CD4-positive, alpha-beta T cell treated with Interleukin-10 for 1 hour (primary cell): ENCODE measurements at regions not wholly inside any gene's neighbourhood (a gene's known extent, or its start where the extent isn't known, plus 50 kb on each side); places are given as distances from the start of the nearest gene placed in this dataset.
"Not testable (repeated sequence)": the region's sequence is repeated elsewhere in the genome, so short reads cannot be mapped to it uniquely, and the experiment has no call there.

Experiments used
- DNase-seq: peaks from one replicate; pipeline ENCODE4 v3.0.0-alpha.2; 2020

DNA sequence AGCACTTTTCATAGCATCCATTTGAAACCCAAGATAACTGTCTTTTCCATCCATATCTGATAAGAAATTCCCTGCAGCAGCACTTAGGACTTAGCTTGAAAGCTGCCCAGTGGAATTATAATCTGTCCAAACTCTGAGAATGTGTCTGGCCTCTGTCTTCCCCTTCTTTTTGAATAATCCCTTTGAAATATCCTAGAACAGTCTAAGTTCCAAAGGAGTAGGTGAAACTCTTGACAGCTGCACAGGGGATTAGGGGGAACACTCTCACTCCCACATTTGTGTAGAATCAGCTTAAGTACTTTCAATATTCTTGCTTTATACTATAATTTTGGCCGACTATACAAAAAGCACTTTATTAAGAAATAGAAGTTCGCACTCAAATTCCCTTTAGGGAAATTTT lies 157.7 kb downstream of the PAPSS1 start:
- no peak for DNase-seq

DNA sequence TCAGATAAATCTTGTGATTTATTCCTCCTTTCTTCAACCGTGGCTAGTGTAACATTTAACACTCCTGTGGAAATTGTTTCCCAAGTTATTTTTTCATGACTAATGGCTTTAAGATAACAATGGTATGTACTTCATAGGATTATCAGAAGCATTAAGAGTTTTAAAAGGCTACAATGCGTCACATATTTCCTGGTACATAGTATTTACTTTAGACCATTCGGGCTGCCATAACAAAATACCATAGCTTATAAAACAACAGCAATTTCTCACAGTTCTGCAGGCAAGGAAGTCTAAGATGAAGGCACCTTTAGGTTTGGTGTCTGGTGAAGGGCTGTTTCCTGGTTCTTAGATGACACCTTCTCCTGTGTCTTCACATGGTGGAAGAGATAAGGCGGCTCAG lies 158.6 kb downstream of the PAPSS1 start:
- DNase-seq, result no peak

- no peak for DNase-seq
Measured at GRCh38 chr4:107559653-107560052, 160.4 kb downstream of the PAPSS1 start.

DNA sequence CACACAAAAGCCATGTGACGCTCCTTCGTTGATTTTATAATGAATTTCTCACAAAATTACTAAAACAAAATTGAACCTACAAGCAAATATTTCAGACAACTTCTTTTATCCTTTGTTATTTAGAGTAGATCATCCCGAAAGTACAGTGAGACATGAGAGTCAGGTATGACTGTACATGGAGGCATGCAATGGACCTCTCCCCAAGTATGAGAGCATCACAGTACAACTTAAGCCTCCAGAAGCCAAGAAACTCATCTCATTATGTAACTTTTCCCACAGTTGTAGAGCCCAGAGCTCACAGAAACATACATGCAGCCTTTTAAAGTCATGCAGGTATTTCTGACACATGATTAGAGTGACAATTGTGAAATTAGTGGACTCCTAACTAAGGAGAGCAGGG lies 167.7 kb downstream of the PAPSS1 start:
- DNase-seq, result no peak

GRCh38 chr4:107548211-107548905 lies 171.7 kb downstream of the PAPSS1 start:
- DNase-seq, result no peak

DNA sequence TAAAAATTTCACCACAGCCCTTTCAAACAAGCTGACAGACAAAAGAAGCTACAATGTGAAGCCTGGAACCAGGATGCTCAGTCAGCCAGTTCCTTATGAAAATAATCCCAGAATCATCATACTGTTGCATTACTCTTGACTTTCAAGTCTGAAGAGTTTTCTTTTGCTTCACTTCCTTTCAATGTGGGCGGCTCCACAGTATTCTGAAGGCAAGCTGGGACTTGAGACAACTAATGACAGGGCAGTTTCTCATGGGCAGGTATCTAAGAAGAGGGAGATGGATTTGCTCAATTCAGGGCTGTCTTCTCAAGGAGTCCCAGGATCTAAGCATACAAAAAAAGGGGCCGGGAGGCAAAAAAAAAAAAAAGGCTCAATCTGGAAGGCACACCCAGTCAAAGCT lies 173.4 kb downstream of the PAPSS1 start:
- DNase-seq, result no peak

- no peak for DNase-seq
Measured at GRCh38 chr4:107541511-107541910, 178.5 kb downstream of the PAPSS1 start.

- no peak for DNase-seq
Measured at GRCh38 chr4:107531927-107532326, 188.1 kb downstream of the PAPSS1 start.

DNA sequence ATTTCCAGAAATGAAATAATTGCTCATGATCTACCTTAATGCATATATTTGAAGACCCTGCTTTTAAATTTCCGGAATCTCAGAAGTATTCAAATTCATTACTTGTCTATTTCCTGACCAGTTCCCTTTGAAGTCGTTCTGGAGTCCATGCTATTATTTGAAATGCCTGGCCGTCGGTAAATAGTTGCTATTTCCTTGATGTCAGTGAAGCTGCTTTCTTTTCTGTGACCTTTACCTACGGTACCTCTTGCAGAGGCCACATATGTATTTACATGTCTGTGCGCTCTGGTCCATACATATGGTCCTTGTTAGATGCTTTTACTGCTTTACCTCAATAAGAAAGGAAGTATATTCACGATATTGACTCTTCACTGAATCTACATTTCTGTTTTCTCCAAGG lies 199.7 kb downstream of the PAPSS1 start:
- no peak for DNase-seq

DNA sequence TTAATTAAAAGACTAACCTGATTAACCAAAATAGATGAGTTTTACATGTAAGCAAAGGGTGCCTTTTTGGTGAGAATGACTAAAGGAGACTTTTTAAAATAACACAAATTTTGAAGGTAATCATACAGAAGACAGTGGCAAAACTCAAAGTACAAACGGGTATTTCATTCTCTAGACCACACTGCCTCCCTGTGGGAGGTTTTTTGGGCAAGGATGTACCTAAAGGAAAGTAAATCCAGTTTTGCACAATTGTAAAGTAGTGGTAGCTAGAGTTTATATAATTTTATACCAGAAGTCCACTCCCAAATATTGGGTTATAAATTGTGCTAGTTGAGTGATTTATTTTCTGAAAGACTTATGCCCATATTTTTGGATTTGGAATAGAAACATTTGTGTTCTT lies 201.0 kb downstream of the PAPSS1 start:
- DNase-seq, result no peak

GRCh38 chr4:107518076-107518475 lies 202.0 kb downstream of the PAPSS1 start:
- no peak for DNase-seq

- no peak for DNase-seq
Measured at GRCh38 chr4:107512549-107512948, 207.5 kb downstream of the PAPSS1 start.

DNA sequence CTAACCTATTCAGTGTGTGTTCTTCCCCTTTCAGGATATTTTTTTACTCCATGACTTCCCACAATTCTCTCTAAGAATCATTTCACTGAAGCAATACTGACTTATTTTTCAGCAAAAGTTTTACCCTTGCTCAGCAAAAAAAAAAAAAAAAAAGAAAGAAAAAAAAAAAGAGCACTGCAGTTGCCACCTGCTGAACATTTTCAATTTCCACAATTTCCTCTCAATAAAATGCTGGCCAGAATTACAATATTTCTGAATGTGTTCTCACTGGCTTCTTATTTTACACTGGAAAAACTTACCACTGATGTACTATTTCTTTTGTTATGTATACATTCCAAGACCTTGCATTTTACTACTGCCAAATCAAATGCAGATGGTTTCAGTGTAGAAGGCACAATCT lies 210.4 kb downstream of the PAPSS1 start:
- DNase-seq, result no peak

DNA sequence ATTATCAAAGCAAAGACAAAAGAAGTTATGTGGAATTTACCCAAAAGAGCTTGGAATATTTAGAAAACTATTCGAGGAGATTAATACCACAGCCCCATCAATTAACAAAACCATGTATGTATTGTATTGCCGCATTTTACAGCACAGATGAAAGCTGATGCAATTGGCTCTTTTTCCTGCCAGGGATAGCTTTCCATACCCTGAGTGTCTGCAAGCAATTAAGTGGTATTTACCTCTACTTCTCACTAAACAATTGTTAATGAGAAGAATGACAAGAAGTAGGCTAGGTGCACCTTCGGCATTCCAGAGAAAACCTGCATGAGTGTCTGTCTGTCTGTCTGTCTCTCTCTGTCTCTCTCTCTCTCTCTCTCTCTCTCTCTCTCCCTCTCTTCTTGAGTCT lies 219.5 kb downstream of the PAPSS1 start:
- DNase-seq, result no peak

GRCh38 chr4:107497054-107497453 lies 223.0 kb downstream of the PAPSS1 start:
- no peak for DNase-seq

GRCh38 chr4:107492566-107492965 lies 227.5 kb downstream of the PAPSS1 start:
- no peak for DNase-seq

- no peak for DNase-seq
Measured at GRCh38 chr4:107490116-107490515, 229.9 kb downstream of the PAPSS1 start.

DNA sequence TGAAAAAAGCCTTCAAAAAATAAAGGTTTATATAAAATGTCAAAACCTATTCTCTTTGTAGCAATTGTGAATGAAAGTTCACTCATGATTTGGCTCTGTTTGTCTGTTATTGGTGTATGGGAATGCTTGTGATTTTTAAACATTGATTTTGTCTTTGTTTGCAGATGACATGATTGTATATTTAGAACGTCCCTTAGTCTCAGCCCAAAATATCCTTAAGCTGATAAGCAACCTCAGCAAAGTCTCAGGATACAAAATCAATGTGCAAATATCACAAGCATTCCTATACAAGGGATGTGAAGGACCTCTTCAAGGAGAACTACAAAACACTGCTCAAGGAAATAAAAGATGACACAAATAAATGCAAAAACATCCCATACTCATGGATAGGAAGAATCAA lies 236.4 kb downstream of the PAPSS1 start:
- DNase-seq, result not testable (repeated sequence)

- DNase-seq, result no peak
Measured at GRCh38 chr4:107482546-107482945, 237.5 kb downstream of the PAPSS1 start.

- no peak for DNase-seq
Measured at GRCh38 chr4:107478327-107478980, 241.6 kb downstream of the PAPSS1 start.

GRCh38 chr4:107473126-107473525 lies 246.9 kb downstream of the PAPSS1 start:
- no peak for DNase-seq

GRCh38 chr4:107472265-107472948 lies 247.6 kb downstream of the PAPSS1 start:
- DNase-seq, result no peak

- DNase-seq, result no peak
Measured at GRCh38 chr4:107470173-107470572, 249.9 kb downstream of the PAPSS1 start.

DNA sequence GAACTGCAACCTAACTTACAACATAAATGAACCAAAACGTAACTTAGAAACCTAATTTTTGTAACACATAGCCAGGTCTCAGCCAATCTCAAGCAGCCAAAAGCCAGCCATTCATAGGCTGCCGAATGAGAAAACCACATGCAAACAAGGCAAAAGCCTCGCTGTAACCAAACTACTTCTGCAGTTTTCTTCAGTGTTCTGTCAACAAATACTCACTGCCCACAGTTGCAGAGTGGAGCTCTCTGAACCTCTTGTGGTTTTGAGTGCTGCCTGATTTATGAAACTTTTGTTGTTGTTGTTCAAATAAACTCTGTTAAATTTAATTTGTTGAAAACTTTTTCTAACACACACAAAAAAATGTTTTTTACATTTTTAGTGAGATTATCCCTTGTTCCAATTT lies 251.2 kb downstream of the PAPSS1 start:
- no peak for DNase-seq
